ENCODE measurements at regions not wholly inside any gene's neighbourhood (a gene's known extent, or its start where the extent isn't known, plus 50 kb on each side); places are given as distances from the start of the nearest gene placed in this dataset.

DNA sequence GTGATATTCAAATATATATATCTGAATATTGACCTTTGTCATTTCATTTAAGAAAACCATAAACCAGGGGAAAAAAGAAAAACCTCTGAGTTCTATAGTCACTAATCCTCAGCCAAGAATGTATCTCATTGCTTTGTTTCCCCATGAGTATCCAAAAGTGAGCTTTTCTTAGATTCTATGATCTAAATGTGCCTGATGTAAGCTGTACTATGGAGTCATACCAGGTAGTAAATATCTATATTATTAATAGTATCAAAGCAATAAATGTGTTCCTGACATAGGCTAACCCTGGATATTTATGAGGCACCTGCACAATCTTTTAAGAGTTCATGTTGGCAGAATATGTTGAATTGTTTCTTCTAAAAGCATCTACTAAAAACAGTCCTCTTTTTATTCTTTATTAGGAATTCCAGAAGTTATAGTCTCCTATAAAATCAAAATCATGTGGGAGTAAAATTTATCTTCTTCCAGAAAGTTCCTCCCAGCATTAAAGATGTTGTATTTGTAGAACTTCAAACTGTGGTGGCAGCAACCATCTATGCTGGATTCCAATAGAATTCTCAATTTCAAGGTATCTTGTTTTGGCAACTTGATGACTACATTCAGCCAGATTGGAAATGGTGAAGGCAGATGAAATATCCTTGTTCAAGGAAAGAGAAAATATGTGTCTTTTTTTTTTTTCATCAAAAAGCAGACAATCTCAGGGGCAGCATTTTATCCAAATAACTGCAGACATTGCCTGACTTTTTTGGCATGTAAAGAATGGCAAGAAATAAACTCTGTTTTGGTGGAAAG is 139.7 kb upstream of the RASSF8 start:
- Histone ChIP-seq H2AK5ac (ENCODE audit: insufficient read length, low read length) (no peak overlapping the region), H3K4ac (ENCODE audit: low read depth, low read length) (no peak overlapping the region), H4K91ac (ENCODE audit: insufficient read length, low read depth, low read length) (no peak overlapping the region), H3T11ph (ENCODE audit: low read length) (no peak overlapping the region), H3K27me3 (ENCODE audit: insufficient read depth, low read length) (no peaks in the 10 kb centered on the region), H3K27ac (ENCODE audit: insufficient read length, low read depth, low read length) (no peak overlapping the region), H3K23me2 (ENCODE audit: insufficient read length, low read depth, low read length, poor library complexity, severe bottlenecking) (no peaks in the 10 kb centered on the region), H3K79me1 (ENCODE audit: insufficient read depth, low read depth, low read length, poor library complexity, severe bottlenecking) (no peaks in the 10 kb centered on the region), H2BK5ac (ENCODE audit: insufficient read length, low read length) (no peak overlapping the region), H3K4me2 (ENCODE audit: insufficient read depth, insufficient read length, low read length) (no peak overlapping the region), H3K23ac (ENCODE audit: insufficient read length, low read depth, low read length) (no peak overlapping the region), H3K4me1 (ENCODE audit: insufficient read depth, low read length) (no peaks in the 10 kb centered on the region), H3K14ac (ENCODE audit: insufficient read depth, low read length) (no peak overlapping the region), H3K9me3 (ENCODE audit: control insufficient read depth, low read depth, low read length) (no peaks in the 10 kb centered on the region), H2BK20ac (ENCODE audit: low read depth, low read length, poor library complexity, severe bottlenecking) (no peak overlapping the region), H2BK120ac (ENCODE audit: low read depth, low read length, poor library complexity, severe bottlenecking) (no peak overlapping the region), H3K56ac (ENCODE audit: insufficient read length, low read depth, low read length) (no peak overlapping the region), H4K8ac (replicated peaks; ENCODE audit: insufficient read length, low read depth, low read length) (no peak overlapping the region), H4K20me1 (ENCODE audit: control insufficient read depth, insufficient read depth, insufficient read length) (no peaks in the 10 kb centered on the region), H2BK15ac (ENCODE audit: low read depth, low read length) (no peak overlapping the region), H3K9ac (ENCODE audit: extremely low read depth, insufficient read length, low read length) (no peak overlapping the region), H4K5ac (ENCODE audit: insufficient read length, low read depth, low read length) (no peak overlapping the region), H2BK12ac (ENCODE audit: insufficient read length, low read depth, low read length) (no peak overlapping the region), H3K18ac (ENCODE audit: insufficient read length, low read depth, low read length) (no peak overlapping the region), H3K79me2 (ENCODE audit: insufficient read depth, low read length) (no peaks in the 10 kb centered on the region), H2AFZ (ENCODE audit: low read length) (no peak overlapping the region)
- no peaks in the 10 kb centered on the region; a peak in 1 of 5 replicates for H3K9me3 Mint-ChIP-seq
- H3K36me3 Mint-ChIP-seq (ENCODE audit: insufficient read depth in 1 of 3, low read depth in 3 of 3), result no peaks in the 10 kb centered on the region
- no peaks in the 10 kb centered on the region for H3K27me3 Mint-ChIP-seq (ENCODE audit: low read depth)
- H3K4me1 Mint-ChIP-seq, result peaks cover 0 to 3% of the 10 kb centered on the region in 2 experiments; a peak in 2 of 4 replicates
- no peak overlapping the region for H3K4me3 Mint-ChIP-seq
- no peak for DNase-seq
- no peak overlapping the region for H3K27ac Mint-ChIP-seq
- TF ChIP-seq, protein P1, sequence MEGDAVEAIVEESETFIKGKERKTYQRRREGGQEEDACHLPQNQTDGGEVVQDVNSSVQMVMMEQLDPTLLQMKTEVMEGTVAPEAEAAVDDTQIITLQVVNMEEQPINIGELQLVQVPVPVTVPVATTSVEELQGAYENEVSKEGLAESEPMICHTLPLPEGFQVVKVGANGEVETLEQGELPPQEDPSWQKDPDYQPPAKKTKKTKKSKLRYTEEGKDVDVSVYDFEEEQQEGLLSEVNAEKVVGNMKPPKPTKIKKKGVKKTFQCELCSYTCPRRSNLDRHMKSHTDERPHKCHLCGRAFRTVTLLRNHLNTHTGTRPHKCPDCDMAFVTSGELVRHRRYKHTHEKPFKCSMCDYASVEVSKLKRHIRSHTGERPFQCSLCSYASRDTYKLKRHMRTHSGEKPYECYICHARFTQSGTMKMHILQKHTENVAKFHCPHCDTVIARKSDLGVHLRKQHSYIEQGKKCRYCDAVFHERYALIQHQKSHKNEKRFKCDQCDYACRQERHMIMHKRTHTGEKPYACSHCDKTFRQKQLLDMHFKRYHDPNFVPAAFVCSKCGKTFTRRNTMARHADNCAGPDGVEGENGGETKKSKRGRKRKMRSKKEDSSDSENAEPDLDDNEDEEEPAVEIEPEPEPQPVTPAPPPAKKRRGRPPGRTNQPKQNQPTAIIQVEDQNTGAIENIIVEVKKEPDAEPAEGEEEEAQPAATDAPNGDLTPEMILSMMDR (conservative IDR thresholded peaks at IDR 0.05), result no peak
